ENCODE measurements at regions not wholly inside any gene's neighbourhood (a gene's known extent, or its start where the extent isn't known, plus 50 kb on each side); places are given as distances from the start of the nearest gene placed in this dataset.

DNA sequence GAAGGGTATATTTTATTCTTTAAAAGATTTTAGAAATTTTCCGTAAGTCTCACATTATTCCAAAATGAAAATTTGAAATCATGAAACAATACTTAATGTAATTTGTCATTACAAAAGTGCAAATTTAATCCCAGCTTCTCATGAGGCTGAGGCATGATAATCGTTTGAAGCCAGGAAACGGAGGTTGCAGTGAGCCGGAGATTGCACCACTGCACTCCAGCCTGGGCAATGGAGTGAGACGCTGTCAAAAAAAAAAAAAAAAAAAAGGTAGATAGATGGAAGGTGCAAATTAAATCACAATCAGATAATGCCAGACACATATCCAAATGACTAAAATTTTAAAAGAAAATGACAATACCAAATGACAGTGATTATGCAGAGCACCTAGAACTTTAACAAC is 644.2 kb downstream of the FAM181B start:
- no peak for DNase-seq (ENCODE audit: low read depth, low spot score)
- H3K4me3 ChIP-seq (ENCODE audit: low read depth, low read length) = no peak overlapping the region
- in situ Hi-C loops (cut with HindIII; ENCODE audit: low sequenced_read_pairs) = no loop called here
- no peak for TF ChIP-seq CTCF (IDR thresholded peaks at IDR 0.05; ENCODE audit: low read depth, low read length)

- in situ Hi-C loops (cut with HindIII; ENCODE audit: low sequenced_read_pairs) = no loop called here
- no peak overlapping the region for H3K4me3 ChIP-seq (ENCODE audit: low read depth, low read length)
- DNase-seq (ENCODE audit: low read depth, low spot score) = no peak
- no peak for TF ChIP-seq CTCF (IDR thresholded peaks at IDR 0.05; ENCODE audit: low read depth, low read length)
These were observed 648.2 kb downstream of the FAM181B start for GRCh38 chr11:82085493-82085892.

- in situ Hi-C loops (cut with HindIII; ENCODE audit: low sequenced_read_pairs) = no loop called here
- TF ChIP-seq CTCF (IDR thresholded peaks at IDR 0.05; ENCODE audit: low read depth, low read length) = no peak
These were observed 650.7 kb downstream of the FAM181B start for GRCh38 chr11:82082976-82083375.

GRCh38 chr11:82080160-82080559 is 653.5 kb downstream of the FAM181B start:
- no peak for TF ChIP-seq CTCF (IDR thresholded peaks at IDR 0.05; ENCODE audit: low read depth, low read length)
- H3K4me3 ChIP-seq (ENCODE audit: low read depth, low read length) = no peak overlapping the region
- in situ Hi-C loops (cut with HindIII; ENCODE audit: low sequenced_read_pairs) = no loop called here
- DNase-seq (ENCODE audit: low read depth, low spot score) = peak; percentile 71

More at GRCh38 chr11:82082976-82083375, 650.7 kb downstream of the FAM181B start:
- no peak overlapping the region for H3K4me3 ChIP-seq (ENCODE audit: low read depth, low read length)
- no peak for DNase-seq (ENCODE audit: low read depth, low spot score)

DNA sequence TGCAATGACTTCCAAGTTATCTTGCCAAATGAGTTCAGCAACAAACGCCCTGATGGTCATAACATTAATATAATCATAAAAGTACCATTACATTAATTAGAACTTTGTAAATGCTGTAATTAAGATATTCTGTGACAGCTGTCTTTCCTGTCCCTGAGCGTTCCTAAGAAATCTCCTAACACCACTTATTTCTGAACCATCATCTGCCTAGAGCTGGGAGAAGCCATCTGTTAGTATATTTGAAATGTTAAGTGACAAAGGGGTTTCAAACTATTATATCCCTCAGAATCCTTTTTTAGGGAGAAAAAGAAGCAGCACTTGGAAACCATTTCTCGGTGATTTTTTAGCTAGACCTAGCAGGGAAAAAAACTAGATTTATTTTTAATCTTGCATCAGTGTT is 657.5 kb downstream of the FAM181B start:
- no peak for DNase-seq (ENCODE audit: low read depth, low spot score)
- H3K4me3 ChIP-seq (ENCODE audit: low read depth, low read length) = no peak overlapping the region
- no peak for TF ChIP-seq CTCF (IDR thresholded peaks at IDR 0.05; ENCODE audit: low read depth, low read length)
- in situ Hi-C loops (cut with HindIII; ENCODE audit: low sequenced_read_pairs) = no loop called here

- TF ChIP-seq CTCF (IDR thresholded peaks at IDR 0.05; ENCODE audit: low read depth, low read length) = no peak
- in situ Hi-C loops (cut with HindIII; ENCODE audit: low sequenced_read_pairs) = no loop called here
- DNase-seq (ENCODE audit: low read depth, low spot score) = no peak
- no peak overlapping the region for H3K4me3 ChIP-seq (ENCODE audit: low read depth, low read length)
These were observed 674.2 kb downstream of the FAM181B start for GRCh38 chr11:82059505-82059904.

GRCh38 chr11:82056450-82056849 is 677.2 kb downstream of the FAM181B start:
- TF ChIP-seq CTCF (IDR thresholded peaks at IDR 0.05; ENCODE audit: low read depth, low read length) = no peak
- in situ Hi-C loops (cut with HindIII; ENCODE audit: low sequenced_read_pairs) = no loop called here

More at GRCh38 chr11:82056450-82056849, 677.2 kb downstream of the FAM181B start:
- no peak for DNase-seq (ENCODE audit: low read depth, low spot score)
- no peak overlapping the region for H3K4me3 ChIP-seq (ENCODE audit: low read depth, low read length)
